ENCODE measurements at regions not wholly inside any gene's neighbourhood (a gene's known extent, or its start where the extent isn't known, plus 50 kb on each side); places are given as distances from the start of the nearest gene placed in this dataset.

DNA sequence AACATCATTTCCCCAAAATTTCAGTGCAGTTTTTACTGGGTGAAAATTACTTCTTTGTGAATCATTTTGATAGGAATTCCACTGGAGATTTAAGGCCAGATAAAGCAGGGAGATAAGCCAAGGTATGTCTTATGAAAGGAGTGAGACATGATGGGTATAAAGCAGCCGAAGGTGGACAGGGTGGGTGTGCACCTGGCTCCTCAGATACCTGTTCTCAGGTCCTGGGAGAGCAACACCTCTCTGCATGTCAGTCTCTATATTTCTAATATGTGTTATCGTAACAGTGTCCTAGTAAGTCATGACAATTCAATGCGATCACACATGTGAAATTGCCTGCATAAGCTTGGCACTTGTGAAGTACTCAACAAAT, 768.8 kb downstream of the RNF144A start:
- DNase-seq (ENCODE audit: low read depth, low spot score) (no peak), ATAC-seq (no peak)
- Histone ChIP-seq H3K27ac (ENCODE audit: low read depth, low read length) (no peak overlapping the region), H3K4me3 (replicated peaks in 1 of 2; ENCODE audit: low read depth in 1 of 2, low read length in 2 of 2) (no peak overlapping the region), H3K9me3 (ENCODE audit: control insufficient read depth in 1 of 2, insufficient read depth in 1 of 2, low read depth in 1 of 2, low read length in 2 of 2) (no peaks in the 10 kb centered on the region), H3K9me2 (ENCODE audit: insufficient read depth) (no peaks in the 10 kb centered on the region), H4K20me1 (ENCODE audit: insufficient read depth) (no peaks in the 10 kb centered on the region), H3K9ac (ENCODE audit: low read length) (no peak overlapping the region), H3K4me2 (ENCODE audit: low read length) (no peak overlapping the region), H2AFZ (ENCODE audit: low read depth, low read length, poor library complexity, severe bottlenecking) (no peak overlapping the region), H3K36me3 (ENCODE audit: control insufficient read depth in 1 of 2, insufficient read depth in 2 of 2, low read length in 2 of 2) (no peaks in the 10 kb centered on the region), H3K27me3 (ENCODE audit: insufficient read depth, low read length) (peaks cover 5% of the 10 kb centered on the region), H3K79me2 (ENCODE audit: insufficient read depth, low read length) (no peaks in the 10 kb centered on the region), H3K4me1 (ENCODE audit: control insufficient read depth in 1 of 2, insufficient read depth in 2 of 2, low read length in 2 of 2) (no peaks in the 10 kb centered on the region)
- TF ChIP-seq JUND (IDR thresholded peaks at IDR 0.05) (no peak), EZH2 (IDR thresholded peaks at IDR 0.05) (no peak), RAD21 (IDR thresholded peaks at IDR 0.05; ENCODE audit: low read depth) (no peak), SIN3A (IDR thresholded peaks at IDR 0.05; ENCODE audit: low read depth) (no peak), SRF (IDR thresholded peaks at IDR 0.05; ENCODE audit: low read depth) (no peak), ELF1 (IDR thresholded peaks at IDR 0.05; ENCODE audit: borderline replicate concordance, low read depth) (no peak), FOSL1 (IDR thresholded peaks at IDR 0.05; ENCODE audit: low read depth) (no peak), ZFX (IDR thresholded peaks at IDR 0.05) (no peak)
- TF ChIP-seq, protein P1, sequence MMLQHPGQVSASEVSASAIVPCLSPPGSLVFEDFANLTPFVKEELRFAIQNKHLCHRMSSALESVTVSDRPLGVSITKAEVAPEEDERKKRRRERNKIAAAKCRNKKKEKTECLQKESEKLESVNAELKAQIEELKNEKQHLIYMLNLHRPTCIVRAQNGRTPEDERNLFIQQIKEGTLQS (IDR thresholded peaks at IDR 0.05), result no peak
- TF ChIP-seq, protein P2, sequence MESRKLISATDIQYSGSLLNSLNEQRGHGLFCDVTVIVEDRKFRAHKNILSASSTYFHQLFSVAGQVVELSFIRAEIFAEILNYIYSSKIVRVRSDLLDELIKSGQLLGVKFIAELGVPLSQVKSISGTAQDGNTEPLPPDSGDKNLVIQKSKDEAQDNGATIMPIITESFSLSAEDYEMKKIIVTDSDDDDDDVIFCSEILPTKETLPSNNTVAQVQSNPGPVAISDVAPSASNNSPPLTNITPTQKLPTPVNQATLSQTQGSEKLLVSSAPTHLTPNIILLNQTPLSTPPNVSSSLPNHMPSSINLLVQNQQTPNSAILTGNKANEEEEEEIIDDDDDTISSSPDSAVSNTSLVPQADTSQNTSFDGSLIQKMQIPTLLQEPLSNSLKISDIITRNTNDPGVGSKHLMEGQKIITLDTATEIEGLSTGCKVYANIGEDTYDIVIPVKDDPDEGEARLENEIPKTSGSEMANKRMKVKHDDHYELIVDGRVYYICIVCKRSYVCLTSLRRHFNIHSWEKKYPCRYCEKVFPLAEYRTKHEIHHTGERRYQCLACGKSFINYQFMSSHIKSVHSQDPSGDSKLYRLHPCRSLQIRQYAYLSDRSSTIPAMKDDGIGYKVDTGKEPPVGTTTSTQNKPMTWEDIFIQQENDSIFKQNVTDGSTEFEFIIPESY (IDR thresholded peaks at IDR 0.05; ENCODE audit: extremely low read depth, insufficient replicate concordance, low read length), result no peak
- intact Hi-C loops (cut with micrococcal nuclease), result no loop called here
- CTCF ChIA-PET, result no interaction called here
- RAD21 ChIA-PET (ENCODE audit: low non-redundant PET in 1 of 2, low total read pairs in 2 of 2, uncharacterized antibody in 2 of 2, unreplicated experiment in 2 of 2), result no interaction called here
- BruUV-seq (replicated peaks), result no TSS peak
- POLR2A ChIA-PET, result no interaction called here
